ENCODE measurements at regions not wholly inside any gene's neighbourhood (a gene's known extent, or its start where the extent isn't known, plus 50 kb on each side); places are given as distances from the start of the nearest gene placed in this dataset.
"Not testable (repeated sequence)": the region's sequence is repeated elsewhere in the genome, so short reads cannot be mapped to it uniquely, and the experiment has no call there.

GRCh38 chr15:25248087-25248486 is 190.7 kb downstream of the UBE3A start:
- not testable (repeated sequence) for TF ChIP-seq CTCF, POLR2A (IDR thresholded peaks at IDR 0.05)
